GM21367 (cell line): ENCODE measurements at regions not wholly inside any gene's neighbourhood (a gene's known extent, or its start where the extent isn't known, plus 50 kb on each side); places are given as distances from the start of the nearest gene placed in this dataset.
"Not testable (repeated sequence)": the region's sequence is repeated elsewhere in the genome, so short reads cannot be mapped to it uniquely, and the experiment has no call there.

ENCODE experiments used
- ATAC-seq: cut with Tn5 transposase; IDR thresholded peaks from one replicate; pipeline ENCODE4 v1.9.1; 2021; ENCODE audit not compliant: unreplicated experiment

GRCh38 chr11:24108609-24109008 lies 388.2 kb upstream of the LUZP2 start:
- ATAC-seq: no peak

- no peak for ATAC-seq
Measured at GRCh38 chr11:24122291-24122690, 374.6 kb upstream of the LUZP2 start.

GRCh38 chr11:24124876-24125275 lies 372.0 kb upstream of the LUZP2 start:
- ATAC-seq: no peak

- no peak for ATAC-seq
Measured at GRCh38 chr11:24131698-24132097, 365.2 kb upstream of the LUZP2 start.

DNA sequence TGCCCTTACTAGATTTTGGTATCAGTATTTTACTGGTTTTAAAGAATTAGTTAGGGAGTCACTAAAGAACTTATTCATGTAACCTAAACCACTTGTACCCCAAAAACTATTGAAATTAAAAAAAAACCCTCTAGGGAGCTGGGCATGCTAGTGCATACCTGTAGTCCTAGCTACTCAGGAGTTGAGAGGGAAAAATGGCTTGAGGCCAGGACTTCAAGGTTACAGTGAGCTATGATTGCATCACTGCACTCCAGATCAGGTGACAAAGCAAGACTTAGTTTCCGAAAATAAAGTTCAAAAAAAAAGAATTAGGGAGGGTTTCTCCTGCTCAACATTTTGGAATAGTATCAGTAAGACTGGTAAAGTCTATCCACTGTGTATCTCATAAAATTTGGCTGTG lies 364.4 kb upstream of the LUZP2 start:
- ATAC-seq: no peak

- ATAC-seq: no peak
Measured at GRCh38 chr11:24134879-24135589, 361.8 kb upstream of the LUZP2 start.

GRCh38 chr11:24142062-24142461 lies 354.8 kb upstream of the LUZP2 start:
- ATAC-seq: no peak

GRCh38 chr11:24145411-24145810 lies 351.4 kb upstream of the LUZP2 start:
- ATAC-seq: no peak

DNA sequence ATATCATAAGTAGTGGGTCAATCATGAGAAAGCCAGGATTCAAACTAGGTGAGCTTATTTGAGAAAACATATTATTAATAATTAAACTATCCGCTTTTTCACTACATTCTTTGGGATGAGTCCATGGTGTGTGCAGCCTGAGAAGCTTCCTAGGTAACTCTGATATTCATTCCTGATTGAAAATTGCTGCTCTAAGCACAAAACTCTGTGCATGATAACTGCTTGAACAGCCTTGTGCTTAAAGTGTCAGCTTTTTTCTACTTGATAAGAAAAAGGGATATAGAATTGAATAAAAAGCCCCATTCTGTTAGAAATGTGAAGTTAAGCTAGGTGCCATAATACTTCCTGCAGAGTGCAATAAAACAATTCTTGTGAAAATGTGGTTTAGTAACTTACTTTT lies 343.5 kb upstream of the LUZP2 start:
- no peak for ATAC-seq

- ATAC-seq: no peak
Measured at GRCh38 chr11:24155792-24156191, 341.1 kb upstream of the LUZP2 start.

GRCh38 chr11:24157316-24157715 lies 339.5 kb upstream of the LUZP2 start:
- no peak for ATAC-seq

GRCh38 chr11:24161587-24161986 lies 335.3 kb upstream of the LUZP2 start:
- no peak for ATAC-seq

GRCh38 chr11:24163146-24163545 lies 333.7 kb upstream of the LUZP2 start:
- ATAC-seq: no peak

- ATAC-seq: no peak
Measured at GRCh38 chr11:24163841-24164240, 333.0 kb upstream of the LUZP2 start.

- ATAC-seq: no peak
Measured at GRCh38 chr11:24171869-24172268, 325.0 kb upstream of the LUZP2 start.

DNA sequence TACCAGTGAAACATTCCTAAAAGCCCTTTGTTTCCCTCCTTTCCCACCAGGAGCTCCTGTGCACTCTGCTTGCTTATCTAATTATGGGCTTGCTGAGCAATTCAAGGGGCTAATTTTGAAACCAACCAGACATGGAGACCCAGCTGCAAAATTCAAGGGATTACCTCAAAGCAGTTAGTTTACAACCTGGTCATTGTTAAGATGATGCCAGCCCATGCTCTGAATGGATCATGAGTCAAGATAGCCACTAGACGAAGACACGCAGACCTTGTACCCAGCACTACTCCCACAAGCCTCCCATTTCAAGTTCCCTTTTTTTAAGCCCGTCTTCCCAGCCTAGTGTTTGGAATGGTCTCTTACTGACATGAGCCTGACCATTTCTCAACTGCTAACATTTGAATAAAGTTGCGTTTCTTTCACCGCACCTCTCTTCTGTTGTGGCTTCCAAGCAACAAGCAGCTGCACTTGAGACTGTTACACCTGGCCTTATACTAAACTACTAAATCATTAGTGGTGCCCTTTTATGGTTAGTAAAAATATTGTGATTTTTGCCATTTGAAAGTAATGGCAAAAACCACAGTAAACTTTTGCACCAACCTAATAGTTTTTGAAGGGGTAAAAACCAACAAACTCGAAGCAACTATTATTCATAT lies 315.3 kb upstream of the LUZP2 start:
- no peak for ATAC-seq

- ATAC-seq: not testable (repeated sequence)
Measured at GRCh38 chr11:24185535-24185934, 311.3 kb upstream of the LUZP2 start.

DNA sequence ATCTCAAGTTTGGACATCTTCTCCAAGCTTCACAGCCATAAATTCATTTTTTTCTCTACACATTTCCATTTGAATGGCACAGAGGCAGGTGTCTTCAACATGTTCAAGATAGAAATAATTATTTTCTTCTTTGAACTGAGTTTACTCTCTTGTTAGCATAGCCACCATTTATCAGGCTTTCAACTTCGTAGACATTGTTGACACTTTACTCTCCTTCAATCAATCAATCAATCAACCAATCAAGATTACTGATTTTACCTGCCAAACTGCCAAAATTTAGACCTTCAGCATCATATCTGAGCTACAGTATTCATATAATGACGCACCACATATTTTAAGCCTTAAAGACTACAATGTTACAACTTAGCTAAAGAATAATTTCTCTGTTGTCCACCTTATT lies 300.1 kb upstream of the LUZP2 start:
- ATAC-seq: no peak

DNA sequence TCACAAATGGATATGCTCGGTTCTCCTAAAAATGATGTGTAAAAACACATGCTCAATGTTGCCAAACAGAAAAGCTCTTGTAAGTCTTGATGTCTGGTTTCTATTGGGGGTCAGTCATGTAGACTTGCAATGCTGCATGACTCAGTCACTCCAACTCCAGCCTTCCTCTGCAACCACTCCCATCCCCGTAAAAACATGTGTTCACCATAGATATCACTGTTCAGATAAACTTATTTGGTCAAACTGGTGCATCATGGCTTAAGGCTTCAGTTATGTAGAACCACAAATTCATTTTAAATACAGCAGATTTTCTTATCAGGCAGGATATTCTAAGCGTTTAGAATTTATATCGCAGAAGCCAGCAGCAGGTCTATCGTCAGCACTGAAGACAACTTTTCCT lies 298.4 kb upstream of the LUZP2 start:
- no peak for ATAC-seq

- no peak for ATAC-seq
Measured at GRCh38 chr11:24199461-24199860, 297.4 kb upstream of the LUZP2 start.

- no peak for ATAC-seq
Measured at GRCh38 chr11:24206030-24206429, 290.8 kb upstream of the LUZP2 start.

GRCh38 chr11:24206511-24206910 lies 290.3 kb upstream of the LUZP2 start:
- ATAC-seq: no peak

- ATAC-seq: no peak
Measured at GRCh38 chr11:24216488-24216887, 280.4 kb upstream of the LUZP2 start.
